ENCODE measurements at regions not wholly inside any gene's neighbourhood (a gene's known extent, or its start where the extent isn't known, plus 50 kb on each side); places are given as distances from the start of the nearest gene placed in this dataset.

- Histone ChIP-seq H3K4me3 (no peak overlapping the region), H3K27ac (no peak overlapping the region)
- no peak for TF ChIP-seq CTCF (IDR thresholded peaks at IDR 0.05)
- no peak for DNase-seq (ENCODE audit: low spot score)
Measured at GRCh38 chr11:114864896-114865295, 186.6 kb downstream of the NXPE2 start.

- no peak for DNase-seq (ENCODE audit: low spot score)
- H3K4me3 ChIP-seq: no peak overlapping the region
Measured at GRCh38 chr11:114876234-114876633, 197.9 kb downstream of the NXPE2 start.

GRCh38 chr11:114877976-114878375, 199.6 kb downstream of the NXPE2 start:
- no peak overlapping the region for H3K4me3 ChIP-seq

More at GRCh38 chr11:114876234-114876633, 197.9 kb downstream of the NXPE2 start:
- TF ChIP-seq CTCF (IDR thresholded peaks at IDR 0.05): no peak
- no peak overlapping the region for H3K27ac ChIP-seq

GRCh38 chr11:114880442-114880841, 202.1 kb downstream of the NXPE2 start:
- H3K27ac ChIP-seq: no peak overlapping the region
- TF ChIP-seq CTCF (IDR thresholded peaks at IDR 0.05): no peak
- DNase-seq (ENCODE audit: low spot score): no peak
- H3K4me3 ChIP-seq: no peak overlapping the region

More at GRCh38 chr11:114877976-114878375, 199.6 kb downstream of the NXPE2 start:
- TF ChIP-seq CTCF (IDR thresholded peaks at IDR 0.05): no peak
- H3K27ac ChIP-seq: no peak overlapping the region
- no peak for DNase-seq (ENCODE audit: low spot score)

- no peak overlapping the region for H3K27ac ChIP-seq
- no peak for TF ChIP-seq CTCF (IDR thresholded peaks at IDR 0.05)
- no peak for DNase-seq (ENCODE audit: low spot score)
- no peak overlapping the region for H3K4me3 ChIP-seq
Measured at GRCh38 chr11:114883472-114883871, 205.1 kb downstream of the NXPE2 start.

- H3K4me3 ChIP-seq: no peak overlapping the region
- TF ChIP-seq CTCF (IDR thresholded peaks at IDR 0.05): no peak
- DNase-seq (ENCODE audit: low spot score): no peak
- no peak overlapping the region for H3K27ac ChIP-seq
Measured at GRCh38 chr11:114886644-114887265, 208.4 kb downstream of the NXPE2 start.

- no peak for DNase-seq (ENCODE audit: low spot score)
- Histone ChIP-seq H3K4me3 (no peak overlapping the region), H3K27ac (no peak overlapping the region)
- TF ChIP-seq CTCF (IDR thresholded peaks at IDR 0.05): no peak
Measured at GRCh38 chr11:114889594-114890011, 211.3 kb downstream of the NXPE2 start.
